ENCODE measurements at regions not wholly inside any gene's neighbourhood (a gene's known extent, or its start where the extent isn't known, plus 50 kb on each side); places are given as distances from the start of the nearest gene placed in this dataset.

DNA sequence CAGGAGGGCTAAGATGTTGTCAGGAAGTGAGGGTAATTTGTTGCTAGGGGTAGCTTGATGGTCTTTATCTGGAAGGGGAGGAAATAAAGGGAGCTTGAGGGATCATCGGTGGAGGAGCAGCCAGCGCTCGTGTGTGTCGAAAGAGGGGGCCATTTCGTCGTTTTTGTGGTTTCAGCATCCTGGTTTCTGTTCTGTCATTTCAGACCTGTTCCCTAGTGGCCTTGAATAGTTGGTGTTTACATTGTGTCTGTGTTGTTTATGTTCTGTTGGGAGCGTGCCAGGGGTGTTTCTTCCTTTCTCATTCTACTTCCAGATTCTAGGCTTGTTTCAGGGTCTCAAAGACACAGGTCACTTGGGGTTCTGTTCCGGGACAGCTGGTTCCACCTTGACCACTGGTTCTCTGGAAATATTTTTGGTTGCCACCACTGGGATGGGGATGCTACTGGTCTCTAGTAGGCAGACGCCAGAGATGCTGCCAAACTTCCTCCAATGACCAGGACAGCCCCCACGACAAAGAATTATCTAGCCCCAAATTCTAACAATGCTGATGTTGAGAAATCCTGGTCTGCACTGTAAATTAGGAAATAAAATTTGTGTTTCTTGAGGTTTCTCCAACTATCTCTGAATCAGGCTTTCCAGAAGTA lies 113.9 kb upstream of the NAA20 start (continued):
- TF ChIP-seq SRSF1 (optimal IDR thresholded peaks at IDR 0.05; ENCODE audit: low read depth, low read length) (no peak), ZMYM4 (CRISPR knock-in tag; IDR thresholded peaks at IDR 0.05) (peak; percentile 44; the same call in 1 of the 2 replicates), ZNF354B (CRISPR knock-in tag; IDR thresholded peaks at IDR 0.05) (0 out of 2 replicates have a peak, but pooled peaks have one; percentile 22), KLF11 (CRISPR knock-in tag; IDR thresholded peaks at IDR 0.05) (0 out of 2 replicates have a peak, but pooled peaks have one; percentile 29), PPARG (CRISPR knock-in tag; conservative IDR thresholded peaks at IDR 0.05) (0 out of 2 replicates have a peak, but pooled peaks have one; percentile 54), HMGA1 (CRISPR knock-in tag; conservative IDR thresholded peaks at IDR 0.05) (no peak), PHB2 (IDR thresholded peaks at IDR 0.05; ENCODE audit: partially characterized antibody) (no peak), BHLHE40 (IDR thresholded peaks at IDR 0.05; ENCODE audit: low read length) (peak; percentile 64; the same call in 1 of the 2 replicates), ARID5B (CRISPR knock-in tag; IDR thresholded peaks at IDR 0.05) (peak; percentile 90), E2F1 (CRISPR knock-in tag; IDR thresholded peaks at IDR 0.05) (no peak), HNRNPL (IDR thresholded peaks at IDR 0.05; ENCODE audit: low read depth, low read length) (no peak), KLF6 (CRISPR knock-in tag; IDR thresholded peaks at IDR 0.05) (no peak), ZNF24 (IDR thresholded peaks at IDR 0.05) (no peak), ZNF607 (CRISPR knock-in tag; IDR thresholded peaks at IDR 0.05; ENCODE audit: borderline replicate concordance) (peak; percentile 42; the same call in 1 of the 2 replicates), JUND (CRISPR knock-in tag; IDR thresholded peaks at IDR 0.05) (no peak), YEATS2 (CRISPR knock-in tag; IDR thresholded peaks at IDR 0.05; ENCODE audit: borderline replicate concordance) (peak; percentile 22; the same call in 1 of the 2 replicates), ZNF709 (CRISPR knock-in tag; IDR thresholded peaks at IDR 0.05) (no peak), ZNF136 (CRISPR knock-in tag; IDR thresholded peaks at IDR 0.05; ENCODE audit: low read depth) (peak; percentile 45; the same call in 1 of the 2 replicates)
- TF ChIP-seq, protein P1, sequence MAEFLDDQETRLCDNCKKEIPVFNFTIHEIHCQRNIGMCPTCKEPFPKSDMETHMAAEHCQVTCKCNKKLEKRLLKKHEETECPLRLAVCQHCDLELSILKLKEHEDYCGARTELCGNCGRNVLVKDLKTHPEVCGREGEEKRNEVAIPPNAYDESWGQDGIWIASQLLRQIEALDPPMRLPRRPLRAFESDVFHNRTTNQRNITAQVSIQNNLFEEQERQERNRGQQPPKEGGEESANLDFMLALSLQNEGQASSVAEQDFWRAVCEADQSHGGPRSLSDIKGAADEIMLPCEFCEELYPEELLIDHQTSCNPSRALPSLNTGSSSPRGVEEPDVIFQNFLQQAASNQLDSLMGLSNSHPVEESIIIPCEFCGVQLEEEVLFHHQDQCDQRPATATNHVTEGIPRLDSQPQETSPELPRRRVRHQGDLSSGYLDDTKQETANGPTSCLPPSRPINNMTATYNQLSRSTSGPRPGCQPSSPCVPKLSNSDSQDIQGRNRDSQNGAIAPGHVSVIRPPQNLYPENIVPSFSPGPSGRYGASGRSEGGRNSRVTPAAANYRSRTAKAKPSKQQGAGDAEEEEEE (CRISPR knock-in tag; IDR thresholded peaks at IDR 0.05; ENCODE audit: borderline replicate concordance) = peak; percentile 59; the same call in 1 of the 2 replicates
- TF ChIP-seq, protein P2, sequence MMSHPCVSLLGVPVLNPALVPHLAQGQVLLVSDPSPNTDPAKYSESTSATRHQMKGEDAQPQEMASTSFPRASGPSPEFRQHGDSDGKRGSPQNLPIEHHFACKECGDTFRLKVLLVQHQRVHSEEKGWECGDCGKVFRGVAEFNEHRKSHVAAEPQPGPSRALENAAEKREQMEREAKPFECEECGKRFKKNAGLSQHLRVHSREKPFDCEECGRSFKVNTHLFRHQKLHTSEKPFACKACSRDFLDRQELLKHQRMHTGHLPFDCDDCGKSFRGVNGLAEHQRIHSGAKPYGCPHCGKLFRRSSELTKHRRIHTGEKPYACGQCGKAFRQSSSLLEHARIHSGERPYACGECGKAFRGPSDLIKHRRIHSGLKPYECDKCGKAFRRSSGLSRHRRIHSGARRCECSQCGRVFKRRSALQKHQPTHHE (CRISPR knock-in tag; IDR thresholded peaks at IDR 0.05; ENCODE audit: borderline replicate concordance) = no peak
- TF ChIP-seq, protein P3, sequence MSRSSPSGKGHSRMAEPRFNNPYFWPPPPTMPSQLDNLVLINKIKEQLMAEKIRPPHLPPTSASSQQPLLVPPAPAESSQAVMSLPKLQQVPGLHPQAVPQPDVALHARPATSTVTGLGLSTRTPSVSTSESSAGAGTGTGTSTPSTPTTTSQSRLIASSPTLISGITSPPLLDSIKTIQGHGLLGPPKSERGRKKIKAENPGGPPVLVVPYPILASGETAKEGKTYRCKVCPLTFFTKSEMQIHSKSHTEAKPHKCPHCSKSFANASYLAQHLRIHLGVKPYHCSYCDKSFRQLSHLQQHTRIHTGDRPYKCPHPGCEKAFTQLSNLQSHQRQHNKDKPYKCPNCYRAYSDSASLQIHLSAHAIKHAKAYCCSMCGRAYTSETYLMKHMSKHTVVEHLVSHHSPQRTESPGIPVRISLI (CRISPR knock-in tag; IDR thresholded peaks at IDR 0.05; ENCODE audit: borderline replicate concordance) = no peak

Measured in HepG2 (cell line).